RPMI7951 (cell line): ENCODE measurements at regions not wholly inside any gene's neighbourhood (a gene's known extent, or its start where the extent isn't known, plus 50 kb on each side); places are given as distances from the start of the nearest gene placed in this dataset.
A peak's percentile ranks its signal among the peaks of the same experiment; 100 is the strongest.

Experiments used
- DNase-seq: peaks from one replicate; pipeline ENCODE4 v3.0.0-alpha.2; 2012; ENCODE audit warnings: low read depth

DNA sequence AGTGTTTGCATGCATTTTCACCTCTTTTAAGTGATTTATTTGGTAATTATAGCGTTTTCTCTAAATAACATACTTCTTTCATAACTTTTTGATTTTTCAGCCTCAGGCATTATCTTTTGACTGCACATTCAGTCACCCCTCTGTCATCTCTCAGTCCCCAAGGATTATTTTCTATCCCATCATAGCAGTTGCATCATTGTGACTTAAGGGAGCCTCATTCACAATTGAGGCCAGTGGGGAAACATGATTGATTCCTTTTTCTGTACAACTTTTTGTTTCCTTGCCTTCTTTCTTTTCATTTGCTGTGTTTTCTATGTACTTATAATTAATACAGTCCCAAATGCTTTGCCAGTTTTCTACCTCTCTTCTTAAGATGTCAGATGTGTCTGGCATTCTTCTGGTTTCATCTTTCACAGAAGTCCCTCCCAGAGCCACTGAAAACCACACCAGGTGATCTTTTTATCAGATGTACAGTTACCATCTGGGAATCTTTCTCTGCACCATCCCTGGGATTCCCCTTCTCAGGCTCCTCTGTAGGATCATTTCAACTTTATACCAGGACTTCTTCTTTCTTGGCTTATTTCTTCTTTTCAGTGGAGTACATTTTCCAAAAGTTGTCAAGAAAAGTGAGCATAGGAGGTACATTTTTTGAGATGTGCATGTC is 151.4 kb downstream of the RAP2B start:
- peak; percentile 18 for DNase-seq

DNA sequence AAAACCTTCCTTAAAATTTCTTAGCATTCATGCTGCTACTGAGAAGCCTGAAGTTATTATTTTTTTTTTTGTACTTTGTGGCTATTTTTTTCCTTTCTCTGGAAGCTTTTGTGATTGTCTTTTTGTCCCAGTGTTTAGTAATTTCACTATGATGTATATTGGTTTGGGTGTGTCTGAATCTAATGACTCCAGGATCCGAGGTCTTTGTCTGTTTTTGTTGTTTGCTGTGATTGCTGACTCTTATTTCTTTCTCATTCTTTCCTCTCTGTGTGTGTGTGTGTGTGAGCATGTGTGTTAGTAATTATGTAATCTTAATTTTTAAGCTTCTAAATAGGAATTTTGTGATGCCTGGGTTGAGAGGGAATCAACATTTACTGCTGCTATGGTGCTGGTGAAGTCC is 152.0 kb downstream of the RAP2B start:
- no peak for DNase-seq

DNA sequence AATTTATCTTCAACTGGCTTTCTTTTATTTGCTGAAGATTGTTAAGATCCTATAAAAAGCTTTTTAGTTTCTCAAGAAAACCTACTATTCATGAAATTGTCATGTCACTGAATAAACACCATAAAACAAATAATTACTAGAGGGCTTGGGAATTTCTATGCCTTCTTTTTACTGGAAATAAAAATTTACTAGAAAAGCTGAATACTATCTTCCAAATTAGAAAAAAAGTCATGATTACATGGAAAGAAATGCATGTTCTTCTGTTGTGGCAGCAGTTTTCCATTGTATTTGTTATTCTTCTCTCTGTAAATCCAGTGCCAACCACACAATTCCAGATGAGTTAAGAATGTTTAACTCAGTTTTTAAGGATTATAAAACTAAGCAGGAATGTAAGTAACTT is 153.8 kb downstream of the RAP2B start:
- DNase-seq: no peak

DNA sequence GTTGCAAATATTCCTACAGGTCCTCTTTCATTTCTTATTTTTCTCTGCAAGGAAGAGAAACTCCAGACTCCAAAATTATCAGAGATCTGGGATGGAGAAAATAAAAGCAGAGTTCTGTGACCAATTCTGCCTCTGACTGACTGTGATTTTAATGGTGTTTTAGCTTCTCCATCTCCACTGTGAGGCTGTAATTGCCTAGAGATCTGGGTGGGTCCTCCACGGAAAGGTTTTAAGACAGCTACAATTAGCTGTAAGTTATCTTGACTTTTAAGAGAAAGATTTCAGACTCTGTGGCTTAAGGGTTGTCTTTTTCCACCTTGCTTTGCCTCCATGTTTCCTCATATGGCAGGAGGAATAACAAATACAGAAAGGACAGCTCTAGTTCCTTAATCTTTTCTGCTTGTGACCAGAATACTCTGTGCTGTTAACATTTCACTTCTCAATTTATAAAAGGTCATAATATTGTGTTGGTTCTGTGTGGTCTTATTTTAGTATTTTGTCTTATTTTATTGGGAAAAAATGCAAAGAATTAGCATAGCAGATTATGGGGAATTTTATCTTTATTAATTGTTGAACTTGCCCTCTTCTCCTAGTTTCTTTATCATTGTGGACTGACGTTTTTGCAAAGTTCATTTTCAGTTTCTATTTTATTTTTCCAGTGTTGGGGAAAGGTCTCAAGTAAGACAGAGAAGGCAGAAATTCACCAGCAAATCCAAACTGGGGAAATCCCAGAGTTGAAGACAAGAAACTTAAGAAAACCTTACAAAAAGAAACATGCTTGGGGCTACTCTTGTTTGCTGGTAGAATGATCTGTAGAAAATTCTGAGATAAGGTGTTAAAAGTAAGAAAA is 157.9 kb downstream of the RAP2B start:
- DNase-seq: no peak

DNA sequence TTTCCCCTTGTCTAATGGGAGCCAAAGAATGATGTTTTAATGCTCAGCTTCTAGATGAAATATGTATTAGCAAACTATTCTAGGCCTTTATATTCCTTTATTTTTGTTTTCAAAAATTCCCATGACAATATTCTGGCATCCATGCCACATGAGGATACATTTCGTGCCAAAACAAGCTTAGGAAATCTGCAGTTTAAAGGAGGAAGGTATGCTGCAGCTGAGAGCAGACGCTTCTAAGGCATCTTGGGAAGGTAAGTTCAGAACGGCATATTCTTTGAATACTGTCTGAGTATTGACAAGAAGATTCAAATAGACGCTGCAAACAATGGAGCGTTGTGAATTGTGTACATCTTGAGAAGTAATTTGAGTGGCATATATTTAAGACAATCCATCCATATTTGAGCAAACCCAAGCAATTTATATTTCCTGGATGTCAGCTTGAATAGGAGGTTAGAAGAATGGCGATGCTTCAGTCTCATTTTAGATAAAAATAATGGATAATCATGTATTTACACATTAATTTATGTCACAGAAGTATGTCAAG is 158.6 kb downstream of the RAP2B start:
- DNase-seq: no peak

DNA sequence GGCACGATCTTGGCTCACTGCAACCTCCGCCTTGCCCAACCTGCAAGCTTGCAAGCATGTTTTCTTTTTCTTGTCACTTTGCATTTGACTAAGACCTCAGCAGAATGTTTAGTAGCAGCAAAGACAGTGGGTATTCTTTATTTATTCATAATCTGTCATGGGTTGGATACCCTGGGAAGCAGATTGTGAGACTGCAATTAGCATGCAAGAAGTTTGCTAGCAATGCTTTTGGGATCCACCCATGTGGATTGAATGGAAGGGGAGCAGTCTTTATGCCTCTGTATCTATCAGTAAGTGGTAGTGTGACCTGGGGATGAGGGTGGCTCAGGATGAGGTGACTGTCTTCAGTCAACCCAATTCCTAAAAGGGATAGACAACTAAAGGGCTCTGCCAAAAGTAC is 166.7 kb downstream of the RAP2B start:
- DNase-seq: no peak

DNA sequence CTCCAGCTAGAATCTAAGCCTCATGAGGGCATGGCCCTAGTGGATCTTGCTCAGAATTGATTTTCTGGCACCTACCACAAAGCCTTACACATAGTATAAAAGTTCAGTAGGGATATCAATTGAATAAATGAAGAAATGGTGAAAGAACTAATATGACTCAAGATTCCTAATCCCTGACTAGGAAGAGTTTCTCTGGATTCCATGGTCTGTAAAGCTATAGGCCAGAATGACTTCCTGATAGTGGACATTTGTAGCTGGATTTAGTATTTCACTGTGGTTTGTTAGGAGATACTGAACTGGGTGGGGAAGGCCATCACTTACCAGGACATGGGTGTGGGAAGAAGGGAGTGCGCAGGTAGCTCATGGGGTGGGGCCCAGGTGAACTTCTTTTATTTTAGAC is 168.9 kb downstream of the RAP2B start:
- DNase-seq: no peak

DNA sequence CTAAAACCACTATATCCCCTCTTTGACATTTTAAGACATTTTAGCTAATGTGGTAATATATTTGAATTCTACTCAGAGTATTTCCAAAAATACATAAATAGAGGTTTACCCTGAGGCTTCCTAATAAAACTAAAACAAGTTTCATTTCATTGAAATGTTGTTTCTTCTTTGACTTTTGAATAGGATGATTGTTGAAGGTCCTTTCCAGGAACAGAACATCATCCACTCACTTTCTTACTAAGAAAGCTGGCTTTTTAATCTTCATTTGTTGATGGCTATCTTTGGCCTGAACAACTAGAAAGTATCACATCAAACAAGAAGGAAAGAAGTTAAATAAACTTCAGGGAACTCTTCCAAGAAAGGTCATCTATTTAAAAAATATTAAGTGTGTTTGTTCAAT is 169.7 kb downstream of the RAP2B start:
- DNase-seq: no peak

DNA sequence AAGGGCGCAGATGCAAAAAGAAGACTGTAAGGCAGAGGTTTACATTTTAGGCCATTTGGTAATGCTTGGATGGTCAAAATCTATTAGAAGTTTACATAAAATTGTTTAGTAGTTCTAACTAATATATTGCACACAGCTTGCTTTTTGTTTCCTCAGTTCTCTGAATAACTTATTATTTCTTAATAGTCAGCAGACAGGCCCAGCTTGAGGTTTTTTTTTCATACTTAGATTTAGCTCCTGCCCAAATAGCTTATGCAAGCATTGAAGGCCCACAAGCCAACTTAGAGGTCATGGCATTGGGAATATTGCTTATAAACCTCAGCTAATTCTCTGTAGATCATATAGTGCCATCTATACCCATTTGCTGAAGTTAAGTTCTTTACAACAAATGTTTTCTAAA is 172.5 kb downstream of the RAP2B start:
- no peak for DNase-seq

DNA sequence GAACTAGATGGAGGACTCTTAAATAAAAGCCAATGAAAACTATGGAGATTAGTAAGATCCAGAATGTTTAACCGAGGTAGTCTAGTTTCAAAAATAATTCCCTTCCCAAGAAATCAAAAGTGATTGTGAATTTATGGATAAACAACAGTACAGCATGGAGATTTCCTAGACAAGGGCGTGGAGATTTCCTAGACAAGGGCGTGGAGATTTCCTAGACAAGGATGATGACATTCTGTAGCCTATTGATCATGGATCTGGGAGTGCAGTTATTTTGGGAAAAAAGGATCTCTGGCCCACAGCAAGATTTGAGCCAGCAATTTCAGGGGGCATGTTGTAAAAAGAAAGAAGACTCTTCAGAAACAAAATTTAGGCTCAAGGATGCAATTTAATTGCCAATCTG is 175.3 kb downstream of the RAP2B start:
- no peak for DNase-seq

DNA sequence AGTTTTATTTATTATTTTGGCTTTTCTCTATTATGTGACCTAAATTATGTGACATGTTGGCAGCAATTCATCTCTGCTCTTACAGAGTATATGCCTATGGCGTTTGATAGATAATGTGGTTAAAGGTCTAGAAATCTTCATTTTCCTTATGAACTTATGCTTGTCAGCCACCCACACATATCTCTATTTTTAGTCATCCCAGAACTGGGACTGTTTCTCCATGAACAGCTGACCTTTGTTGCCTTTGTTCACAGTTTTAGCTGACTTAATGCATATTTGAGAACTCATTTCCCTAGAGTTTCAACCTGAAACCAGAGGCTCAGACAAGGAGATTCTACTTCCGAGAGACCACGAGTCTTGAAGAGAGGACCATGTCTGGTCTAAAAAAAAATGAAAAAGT is 176.5 kb downstream of the RAP2B start:
- peak; percentile 14 for DNase-seq

DNA sequence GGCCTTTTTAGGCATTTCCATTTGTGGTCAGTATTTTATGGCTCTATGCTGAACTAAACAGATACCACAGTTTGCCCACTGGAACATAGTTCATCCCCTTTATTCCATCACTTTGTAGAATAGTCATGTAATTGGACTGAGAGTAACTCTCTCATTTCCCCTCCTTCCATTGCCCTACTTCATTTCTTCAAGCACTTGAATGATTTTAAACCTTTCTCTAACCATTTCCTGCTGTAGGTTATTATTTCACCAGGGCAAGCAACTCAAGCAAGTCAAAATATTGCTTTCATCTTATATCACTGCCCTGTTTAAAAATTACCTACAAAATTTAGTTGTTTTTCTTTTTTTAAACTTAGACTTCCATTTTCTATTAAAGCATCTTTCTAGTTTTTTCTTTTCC is 177.0 kb downstream of the RAP2B start:
- no peak for DNase-seq

DNA sequence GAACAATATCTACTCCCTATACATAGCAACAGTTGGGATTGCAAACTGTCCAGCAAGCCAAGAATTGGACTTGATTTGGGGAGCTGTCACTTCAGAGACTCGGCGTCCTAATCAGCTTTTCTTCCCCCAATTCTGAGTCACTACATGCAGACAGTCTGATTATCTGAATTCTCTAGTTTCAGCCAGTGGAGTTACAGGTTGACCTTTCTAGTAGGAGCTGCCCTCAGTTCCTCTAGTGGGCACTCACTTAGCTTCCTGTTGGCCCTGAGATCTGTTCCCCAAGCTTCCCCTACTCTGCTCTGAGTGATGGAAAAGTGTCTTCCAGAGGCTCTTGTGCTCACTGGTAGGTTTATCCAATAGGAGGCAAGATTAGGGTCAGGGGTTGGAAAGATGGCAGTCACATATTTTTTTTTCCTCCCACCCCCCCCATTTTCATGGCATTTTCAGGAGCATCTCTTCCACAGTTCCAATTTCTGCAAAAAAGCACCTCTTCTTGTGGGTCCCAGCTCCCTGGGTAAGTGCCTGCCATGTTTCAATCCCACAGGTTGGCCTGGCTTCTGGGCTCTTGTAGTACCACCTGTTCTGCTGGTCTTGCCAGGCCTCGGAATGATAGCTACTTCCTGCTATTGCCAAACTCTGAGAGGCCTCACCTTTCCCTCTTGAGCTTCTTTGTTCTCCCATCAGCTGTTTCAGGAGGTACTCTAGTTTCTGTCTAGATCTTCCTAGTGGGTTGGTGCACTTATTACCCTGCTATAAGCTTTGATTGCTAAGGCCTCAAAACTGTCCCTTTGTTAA is 182.2 kb downstream of the RAP2B start:
- DNase-seq: no peak

DNA sequence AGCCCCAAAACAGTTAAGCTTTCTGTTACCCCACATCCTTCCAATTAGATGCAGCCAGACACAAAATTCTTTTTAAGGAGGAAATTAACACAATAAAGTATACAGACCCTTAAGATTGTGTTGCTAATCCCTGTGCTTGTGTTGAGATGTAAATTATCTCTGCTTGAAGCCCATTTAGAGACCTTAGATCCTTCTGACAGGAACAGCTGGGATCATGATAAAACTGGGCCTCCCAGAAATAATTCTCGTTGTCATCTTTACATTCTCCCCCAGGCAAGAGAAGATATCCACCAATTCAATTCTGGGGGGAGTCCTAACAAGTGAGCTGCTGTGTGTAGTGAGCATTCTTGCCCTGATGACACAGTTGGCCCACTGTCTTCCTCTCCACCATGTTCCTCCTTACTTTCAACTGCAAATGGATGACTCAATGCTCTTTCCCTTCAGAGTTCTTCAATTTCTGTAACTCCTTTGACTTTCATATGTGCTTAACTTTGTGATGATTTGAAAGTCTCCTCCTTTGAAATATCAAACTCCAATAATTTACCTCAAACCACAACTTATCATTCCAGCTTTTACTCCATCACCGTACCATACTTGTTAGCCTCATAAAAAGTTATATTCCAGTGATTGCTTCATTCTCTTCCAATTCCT is 186.6 kb downstream of the RAP2B start:
- peak; percentile 46 for DNase-seq

DNA sequence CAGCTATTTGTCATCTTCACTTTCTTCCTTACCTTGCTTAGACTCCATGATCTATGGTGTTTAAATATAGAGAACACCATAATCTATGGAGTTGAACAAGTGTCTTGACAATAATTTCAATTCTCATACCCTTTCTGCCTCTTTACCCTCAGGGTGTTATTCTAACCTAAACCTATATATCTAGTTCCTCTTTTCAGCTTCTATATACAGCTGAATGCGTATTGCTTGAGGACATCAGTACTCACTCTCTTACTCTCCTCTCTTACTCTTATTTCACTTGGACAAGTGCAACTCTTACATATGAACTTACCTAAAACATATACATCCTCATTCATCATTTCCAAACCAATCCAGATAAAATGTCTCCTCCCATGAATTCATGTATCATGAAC is 187.1 kb downstream of the RAP2B start:
- DNase-seq: no peak

DNA sequence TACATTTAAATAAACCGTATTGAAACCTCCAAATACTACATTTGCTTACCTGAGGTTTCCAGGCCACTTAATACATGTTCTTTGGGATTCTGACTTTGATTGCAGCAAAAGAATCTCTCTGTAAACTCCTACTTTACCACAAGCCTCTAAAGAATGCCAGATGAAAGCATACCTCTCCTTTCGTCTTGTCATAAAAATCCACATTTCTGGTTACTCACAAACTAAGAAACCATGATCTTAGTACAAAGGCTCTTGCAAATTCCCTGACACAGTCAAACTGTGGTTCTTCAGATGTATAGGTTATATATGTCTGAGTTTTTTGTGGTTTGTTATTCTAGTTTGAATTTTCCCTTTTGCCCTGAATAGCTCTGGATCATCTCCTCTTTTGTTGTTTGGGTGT is 188.4 kb downstream of the RAP2B start:
- DNase-seq: peak; percentile 24

DNA sequence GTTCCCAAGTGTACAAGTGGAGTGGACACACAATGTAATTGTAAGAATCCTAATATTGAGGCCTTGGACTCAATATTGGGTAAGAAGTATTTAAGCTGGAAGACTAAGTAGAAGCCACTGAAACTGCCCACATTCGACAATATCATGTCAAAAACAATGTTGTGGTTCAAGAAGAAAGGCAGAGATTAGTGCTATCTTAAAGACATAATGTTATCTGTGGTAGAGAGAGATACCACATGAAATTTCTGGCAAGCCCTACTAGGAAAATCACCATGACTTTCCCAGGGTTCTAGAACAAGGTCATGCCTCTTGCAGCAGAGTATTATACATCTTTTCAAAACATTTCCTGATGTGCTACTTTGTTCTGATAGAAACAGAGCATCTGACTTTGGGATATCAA is 192.6 kb downstream of the RAP2B start:
- no peak for DNase-seq

DNA sequence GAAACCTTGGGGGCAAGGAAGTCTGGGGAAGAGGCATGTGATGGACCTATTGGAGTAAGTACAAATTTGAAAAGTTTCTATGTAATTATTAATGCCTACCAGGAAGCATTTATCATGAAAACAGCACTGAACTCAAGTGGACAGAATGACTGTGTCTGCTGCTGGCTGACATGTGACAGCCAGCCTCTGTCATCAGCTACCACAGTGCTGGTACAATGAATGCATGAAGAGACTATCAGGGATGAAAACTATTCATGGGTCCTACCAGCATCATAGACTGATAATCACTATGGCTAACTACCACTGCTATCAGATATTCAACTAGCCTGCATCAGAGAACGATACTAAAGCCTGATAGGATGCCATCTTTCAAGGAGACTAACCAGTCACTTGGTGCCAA is 193.5 kb downstream of the RAP2B start:
- no peak for DNase-seq

DNA sequence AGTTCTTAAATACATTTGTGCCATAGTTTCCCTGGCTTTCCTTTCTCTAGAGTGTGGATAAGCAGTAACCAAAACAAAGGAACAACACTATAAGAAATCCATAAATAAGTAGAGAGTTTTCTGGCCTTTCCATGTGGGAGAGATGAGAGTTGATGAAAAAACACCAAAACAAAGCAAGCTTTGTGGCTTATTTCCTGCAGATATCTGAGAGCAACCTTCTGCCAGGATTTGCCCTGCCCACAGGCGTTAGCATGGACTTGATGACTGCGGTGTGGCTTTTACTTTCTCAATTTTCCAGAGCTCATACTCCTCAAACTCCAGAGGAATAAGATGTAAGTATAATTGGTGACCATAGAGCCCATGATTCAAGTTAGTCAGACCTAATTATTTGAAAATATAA is 194.9 kb downstream of the RAP2B start:
- DNase-seq: peak; percentile 18

DNA sequence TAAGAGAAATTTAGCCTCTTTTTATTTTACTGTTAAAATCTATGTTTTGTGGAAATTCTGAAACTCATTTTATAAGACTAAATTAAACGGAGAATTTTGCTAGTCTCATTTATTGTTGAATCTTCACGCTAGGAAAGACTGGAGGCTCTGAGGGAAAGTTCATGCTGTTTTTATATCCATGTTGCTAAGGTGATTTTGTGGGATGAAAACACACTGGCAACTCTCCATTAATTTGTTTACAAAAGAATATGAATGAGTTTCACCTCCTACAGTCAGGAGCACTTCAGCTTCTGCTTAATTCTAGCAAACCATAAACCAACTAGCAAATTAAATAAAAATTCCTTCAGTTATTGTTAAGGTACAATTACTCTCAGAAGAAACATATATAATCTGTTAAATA is 195.4 kb downstream of the RAP2B start:
- no peak for DNase-seq

DNA sequence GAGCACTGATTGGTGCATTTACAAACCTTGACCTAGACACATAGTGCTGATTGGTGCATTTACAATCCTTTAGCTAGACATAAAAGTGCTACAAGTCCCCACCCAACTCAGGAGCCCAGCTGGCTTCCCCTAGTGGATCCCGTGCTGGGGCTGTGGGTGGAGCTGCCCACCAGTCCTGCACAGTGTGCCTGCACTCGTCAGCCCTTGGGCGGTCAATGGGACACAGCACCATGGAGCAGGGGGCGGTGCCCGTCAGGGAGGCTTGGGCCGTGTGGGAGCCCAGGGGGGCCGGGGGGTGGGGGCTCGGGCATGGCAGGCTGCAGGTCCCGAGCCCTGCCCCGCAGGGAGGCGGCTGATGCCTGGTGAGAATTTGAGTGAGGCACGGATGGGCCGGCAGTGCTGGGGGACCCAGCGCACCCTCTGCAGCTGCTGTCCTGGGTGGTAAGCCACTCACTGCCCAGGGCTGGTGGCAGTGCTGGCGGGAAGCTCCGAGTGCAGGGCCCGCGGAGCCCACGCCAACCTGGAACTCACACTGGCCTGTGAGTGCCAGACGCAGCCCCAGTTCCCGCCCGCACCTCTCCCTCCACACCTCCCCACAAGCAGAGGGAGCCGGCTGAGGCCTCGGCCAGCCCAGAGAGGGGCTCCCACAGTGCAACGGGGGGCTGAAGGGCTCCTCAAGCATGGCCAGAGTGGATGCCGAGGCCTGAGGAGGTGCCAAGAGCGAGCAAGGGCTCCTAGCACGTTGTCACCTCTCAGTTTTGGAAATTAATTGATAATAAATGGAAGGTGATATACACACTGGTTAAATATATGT is 207.7 kb downstream of the RAP2B start:
- DNase-seq: no peak
